ENCODE measurements at regions not wholly inside any gene's neighbourhood (a gene's known extent, or its start where the extent isn't known, plus 50 kb on each side); places are given as distances from the start of the nearest gene placed in this dataset.

DNA sequence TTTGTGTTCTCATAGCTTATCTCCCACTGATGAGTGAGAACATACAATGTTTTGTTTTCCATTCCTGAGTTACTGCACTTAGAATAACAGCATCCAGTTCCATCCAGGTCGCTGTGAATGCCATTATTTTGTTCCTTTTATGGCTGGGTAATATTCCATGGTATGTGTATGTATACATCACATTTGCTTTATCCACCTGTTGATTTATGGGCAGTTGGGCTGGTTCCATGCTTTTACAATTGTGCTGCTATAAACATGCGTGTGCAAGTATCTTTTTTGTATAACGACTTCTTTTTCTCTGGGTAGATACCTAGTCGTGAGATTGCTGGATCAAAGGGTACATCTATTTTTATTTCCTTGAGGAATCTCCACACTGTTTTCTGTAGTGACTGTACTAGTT, 74.8 kb downstream of the ZNF280B start:
- no peak for DNase-seq (ENCODE audit: low read depth in 1 of 2, low spot score in 1 of 2)

Measured in activated CD4-positive, alpha-beta T cell treated with anti-CD3 and anti-CD28 coated beads, Interleukin-2, amount 50 U/mL, for 24 hours (primary cell).